Heart right ventricle (tissue), 16 donors: ENCODE measurements at regions not wholly inside any gene's neighbourhood (a gene's known extent, or its start where the extent isn't known, plus 50 kb on each side); places are given as distances from the start of the nearest gene placed in this dataset.
"Not testable (repeated sequence)": the region's sequence is repeated elsewhere in the genome, so short reads cannot be mapped to it uniquely, and the experiment has no call there.

Experiments
- ATAC-seq, 8 donors: fragments of 200-7000 bp; cut with Tn5 transposase; one replicate each; pipeline ENCODE4 v1.9.1; 2020; ENCODE audit warnings: mild to moderate bottlenecking in 8 of 8, moderate library complexity in 8 of 8, moderate number of reproducible peaks in 1 of 8
- DNase-seq, 2 donors: peaks; one replicate each; pipeline ENCODE4 v3.0.0-alpha.2; 2020
- H3K27ac ChIP-seq, 10 donors: fragments of 200-600 bp; sonication (generic) in 2 of 10; one replicate each; pipeline versions ENCODE4 v1.5.0 to v1.8.0; 2020 to 2022; ENCODE audit warnings: mild to moderate bottlenecking in 3 of 10
- H3K27me3 ChIP-seq, 7 donors: fragments of 200-600 bp; one replicate each; pipeline ENCODE4 v1.8.0; 2021 to 2022; ENCODE audit warnings: mild to moderate bottlenecking in 2 of 7
- H3K36me3 ChIP-seq, 9 donors: fragments of 200-600 bp; sonication (generic) in 1 of 9; one replicate each; pipeline versions ENCODE4 v1.5.0 to v1.8.0; 2020 to 2022; ENCODE audit warnings: mild to moderate bottlenecking in 2 of 9
- H3K4me1 ChIP-seq, 9 donors: fragments of 200-600 bp; sonication (generic) in 1 of 9; one replicate each; pipeline versions ENCODE4 v1.5.0 to v1.8.0; 2020 to 2022; ENCODE audit warnings: mild to moderate bottlenecking in 4 of 9
- H3K4me3 ChIP-seq, 10 donors: fragments of 200-600 bp; sonication (generic) in 2 of 10; one replicate each; pipeline versions ENCODE4 v1.5.0 to v1.8.0; 2020 to 2022; ENCODE audit warnings: mild to moderate bottlenecking in 7 of 10, moderate library complexity in 2 of 10
- H3K9me3 ChIP-seq, 11 donors: fragments of 200-600 bp in 10 of 11; sonication (generic) in 2 of 11; one replicate each; pipeline versions ENCODE4 v1.5.0 to v1.8.0; 2013 to 2022; ENCODE audit warnings: mild to moderate bottlenecking in 2 of 11, control low read depth in 1 of 11, moderate library complexity in 1 of 11
- CTCF ChIP-seq, 9 donors: fragments of 200-600 bp; sonication (generic) in 2 of 9; IDR thresholded peaks; one replicate each; pipeline versions ENCODE4 v1.5.0 to v1.8.0; 2021 to 2022; ENCODE audit warnings: antibody characterized with exemption in 9 of 9, mild to moderate bottlenecking in 5 of 9, moderate library complexity in 1 of 9
- WGBS, 2 donors: extraction: QIAGEN DNeasy Blood & Tissue Kit; methylation state at CpG; one replicate each; pipeline ENCODE4 v1.1.7; 2013; ENCODE audit warnings: inconsistent platforms in 1 of 2; 5-methylcytosine and 5-hydroxymethylcytosine counted together
- intact Hi-C, 10 donors: fragments of 100-400 bp; cut with DNase I; formaldehyde crosslinking; loops; one replicate each; pipeline versions ENCODE4 v1.11.1 to v1.14.2; 2022
- donor health status: Arrhythmogenic right ventricular cardiomyopathy.
- donor health status: ischemic (EF 13 %, LVEDD 7.1; RV severe dilation, severe dysfunction).
- donor health status: healthy with polysubstance abuse.
- donor health status: DM: no; HTN: yes; CAD: no.
- donor health status: DM: no; HTN: no; CAD: no.
- donor health status: ischemic (EF 25% LVEDD 6.9; RV normal size, moderate dysfunction).
- donor health status: ischemic (EF 25% LVEDD 5.7; RV mildly dilated, moderate dysfunction).
- donor health status: healthy.
- donor health status: DM: yes; HTN: yes; CAD: no.
- donor health status: Ischemic cardiomyopathy.
- donor health status: ischemic (EF 35%, LVEDD 5.7; RV mildly dilated, moderate dysfunction).
- donor health status: nonischemic (EF 11% LVEDD 7.7; RV severe dilation, severe dysfunction).
- donor health status: DM: yes; HTN: yes; CAD: no.
- donor health status: PGD.
- donor health status: ischemic (EF 29% LVEDD 5.4; RV normal size, mild dysfunction).
- donor health status: nonischemic (EF 23%, LVEDD 6.1; RV moderate dilation, normal function).

- Histone ChIP-seq H3K9me3 (no peaks in the 10 kb centered on the region), H3K36me3 (no peaks in the 10 kb centered on the region), H3K4me3 (no peak overlapping the region), H3K27me3 (no peaks in the 10 kb centered on the region), H3K27ac (peak overlapping the region in 6 of 10 donors; percentile 32 to 54 (median 38)), H3K4me1 (peaks cover 0 to 15% (median 11%) of the 10 kb centered on the region in 9 donors)
- ATAC-seq (peak; percentile 84 to 100 (median 98)), DNase-seq (peak; percentile 53 to 55)
- 55 to 65% methylated on average over 10 of the region's 10 CpGs for WGBS, 2 donors
- no peak for TF ChIP-seq CTCF (IDR thresholded peaks at IDR 0.05)
- intact Hi-C loops = no loop called here
These were observed 135.0 kb downstream of the RALA start for GRCh38 chr7:39758234-39758970.

DNA sequence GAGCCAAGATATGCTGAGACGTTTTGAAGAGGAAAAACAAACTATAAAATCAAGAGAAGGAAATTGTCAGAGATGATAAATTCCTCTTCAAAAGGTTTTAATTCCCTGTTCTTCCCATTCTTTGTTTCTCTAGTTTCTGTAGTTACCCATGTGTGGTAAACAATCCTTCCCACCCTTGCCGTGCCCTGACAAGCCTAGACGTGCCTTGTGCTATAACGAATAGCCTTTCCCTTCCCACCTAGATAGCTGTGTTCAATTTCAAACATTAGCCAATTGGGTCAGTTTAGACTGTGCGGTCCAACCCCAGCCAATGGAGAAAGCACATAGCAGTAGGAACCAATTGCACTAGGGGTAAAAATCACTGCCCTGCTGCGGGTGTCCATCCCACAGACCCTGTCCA lies 138.1 kb downstream of the RALA start:
- no peak for TF ChIP-seq CTCF (IDR thresholded peaks at IDR 0.05)
- no peaks in the 10 kb centered on the region for H3K9me3 ChIP-seq
- H3K27me3 ChIP-seq = no peaks in the 10 kb centered on the region
- WGBS, 2 donors = 81 to 85% methylated on average over 6 of the region's 6 CpGs
- H3K4me3 ChIP-seq = no peak overlapping the region
- intact Hi-C loops = no loop called here
- H3K27ac ChIP-seq = no peak overlapping the region
- peaks cover 0 to 15% (median 11%) of the 10 kb centered on the region in 9 donors for H3K4me1 ChIP-seq
- DNase-seq = no peak
- no peak for ATAC-seq
- no peaks in the 10 kb centered on the region for H3K36me3 ChIP-seq

- intact Hi-C loops, H3K27ac ChIP-seq, DNase-seq, H3K27me3 ChIP-seq, H3K36me3 ChIP-seq, ATAC-seq, H3K9me3 ChIP-seq, H3K4me3 ChIP-seq: not testable (repeated sequence)
- WGBS, 2 donors = 65 to 73% methylated on average over 5 of the region's 5 CpGs
- peaks cover 0 to 13% (median 7%) of the 10 kb centered on the region in 9 donors for H3K4me1 ChIP-seq
These were observed 139.1 kb downstream of the RALA start for GRCh38 chr7:39762466-39762865.

DNA sequence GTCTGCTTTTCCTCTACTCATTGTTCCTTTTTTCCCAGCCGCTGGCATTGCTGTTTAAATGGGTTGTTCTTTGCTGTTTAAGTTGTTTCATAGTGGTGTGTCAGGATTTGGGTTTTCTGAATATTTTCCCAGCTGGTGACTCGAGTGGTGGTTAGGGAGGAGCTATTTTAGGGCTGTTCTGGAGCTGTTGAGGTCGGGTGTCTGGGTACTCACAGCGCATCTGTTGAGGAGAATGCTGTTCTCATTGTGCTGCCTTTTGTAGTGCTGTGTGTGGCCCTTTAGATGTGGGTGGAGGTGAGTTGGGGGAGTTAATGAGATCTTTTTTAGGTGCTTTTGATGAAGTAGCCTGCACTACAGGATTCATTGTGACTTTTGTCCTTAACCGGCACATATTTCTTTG lies 139.5 kb downstream of the RALA start:
- H3K4me3 ChIP-seq, H3K4me1 ChIP-seq, ATAC-seq, H3K27ac ChIP-seq, intact Hi-C loops, H3K36me3 ChIP-seq, DNase-seq, H3K9me3 ChIP-seq, H3K27me3 ChIP-seq: not testable (repeated sequence)
- 65 to 70% methylated on average over 5 of the region's 5 CpGs for WGBS, 2 donors

DNA sequence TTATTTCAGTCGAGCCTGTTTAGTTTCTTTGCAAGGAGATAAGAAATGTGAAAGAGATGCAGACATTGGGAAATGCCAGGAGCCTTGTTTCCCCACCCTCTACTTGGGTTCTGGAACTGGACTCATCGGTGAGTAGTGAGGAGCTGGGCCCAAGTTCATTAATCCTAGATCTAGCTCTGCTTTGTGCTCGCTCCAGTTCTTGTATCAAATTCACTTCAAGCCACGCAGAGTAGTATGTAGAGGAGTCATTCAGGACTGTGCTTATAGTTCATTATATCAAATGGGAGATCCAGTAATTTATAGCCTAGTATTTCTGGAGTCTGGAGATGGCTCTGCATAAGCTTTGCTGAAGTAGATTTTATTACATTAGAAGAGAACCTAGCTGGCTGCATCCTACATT lies 142.5 kb downstream of the RALA start:
- WGBS, 2 donors = 89 to 91% methylated on average over 4 of the region's 4 CpGs
- H3K27me3 ChIP-seq, H3K27ac ChIP-seq, H3K9me3 ChIP-seq, intact Hi-C loops, H3K4me3 ChIP-seq, DNase-seq, H3K4me1 ChIP-seq, ATAC-seq: not testable (repeated sequence)
- peaks cover 0 to 14% (median 0%) of the 10 kb centered on the region in 9 donors for H3K36me3 ChIP-seq

DNA sequence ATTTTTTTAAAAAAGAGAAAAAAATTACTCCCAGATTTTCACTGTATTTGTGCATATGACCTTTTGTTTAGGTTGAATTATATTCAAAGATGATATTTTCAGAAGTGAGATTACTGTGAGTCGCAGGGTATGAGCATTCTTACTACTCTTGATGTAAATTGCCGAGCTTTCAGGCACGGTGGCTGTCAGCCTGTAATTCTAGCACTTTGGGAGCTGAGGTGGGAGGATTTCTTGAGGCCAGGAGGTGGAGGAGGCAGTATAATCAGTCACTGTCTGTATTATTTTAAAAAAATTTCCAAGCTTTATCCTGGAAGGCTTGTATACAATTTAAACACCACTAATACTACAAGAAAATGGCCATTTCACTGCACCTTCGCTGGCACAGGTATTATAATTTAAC lies 145.1 kb downstream of the RALA start:
- ATAC-seq, H3K4me3 ChIP-seq, intact Hi-C loops, H3K9me3 ChIP-seq, H3K27me3 ChIP-seq, H3K4me1 ChIP-seq, H3K27ac ChIP-seq, DNase-seq: not testable (repeated sequence)
- 85 to 88% methylated on average over 4 of the region's 4 CpGs for WGBS, 2 donors
- H3K36me3 ChIP-seq = peaks cover 0 to 33% (median 0%) of the 10 kb centered on the region in 9 donors

DNA sequence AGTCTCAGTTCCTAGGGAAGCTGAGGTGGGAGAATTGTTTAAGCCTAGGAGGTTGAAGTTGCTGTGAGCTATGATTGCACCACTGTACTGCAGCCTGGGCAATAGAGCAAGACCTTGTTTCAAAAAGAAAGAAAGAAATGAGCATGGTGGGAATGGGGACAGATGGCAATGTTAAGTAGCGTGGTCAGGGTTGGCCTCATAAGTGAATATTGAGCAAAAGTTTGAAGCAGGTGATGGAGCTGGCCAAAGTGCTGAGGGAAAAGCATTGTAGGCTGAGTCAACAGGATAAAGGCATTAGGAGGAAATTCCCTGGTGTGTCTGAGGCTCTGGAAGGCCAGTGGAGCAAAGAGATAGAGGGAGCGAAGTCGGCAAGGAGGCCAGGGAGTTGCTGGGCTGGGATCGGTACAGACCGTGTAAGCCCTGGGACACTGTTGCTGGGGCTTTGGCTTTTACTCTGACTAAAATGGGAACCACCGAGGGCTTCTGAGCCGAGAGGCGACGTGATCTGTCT lies 151.0 kb downstream of the RALA start:
- H3K9me3 ChIP-seq, H3K4me1 ChIP-seq, H3K27me3 ChIP-seq, H3K4me3 ChIP-seq, ATAC-seq, H3K27ac ChIP-seq, DNase-seq, intact Hi-C loops: not testable (repeated sequence)
- 90 to 92% methylated on average over 9 of the region's 9 CpGs for WGBS, 2 donors
- H3K36me3 ChIP-seq = peaks cover 0 to 19% (median 0%) of the 10 kb centered on the region in 9 donors

DNA sequence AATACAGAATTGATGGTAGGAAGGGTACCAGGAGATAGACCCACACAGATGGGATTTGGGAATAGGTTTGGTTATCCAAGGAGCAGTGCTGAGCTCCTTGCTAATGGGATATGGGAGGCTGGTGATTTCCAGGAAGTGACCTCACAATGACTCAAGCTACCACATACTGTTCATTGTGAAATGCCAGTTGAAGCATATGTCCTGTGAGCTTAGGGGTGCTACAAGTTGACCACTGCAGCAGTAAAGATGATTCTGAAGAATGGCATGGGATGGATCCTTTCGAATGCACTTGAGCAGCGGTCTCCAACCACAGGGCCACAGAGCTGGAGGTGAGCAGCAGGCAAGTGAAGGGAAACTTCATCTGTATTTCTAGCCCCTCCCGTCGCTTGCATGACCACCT lies 158.2 kb downstream of the RALA start:
- not testable (repeated sequence) for DNase-seq

DNA sequence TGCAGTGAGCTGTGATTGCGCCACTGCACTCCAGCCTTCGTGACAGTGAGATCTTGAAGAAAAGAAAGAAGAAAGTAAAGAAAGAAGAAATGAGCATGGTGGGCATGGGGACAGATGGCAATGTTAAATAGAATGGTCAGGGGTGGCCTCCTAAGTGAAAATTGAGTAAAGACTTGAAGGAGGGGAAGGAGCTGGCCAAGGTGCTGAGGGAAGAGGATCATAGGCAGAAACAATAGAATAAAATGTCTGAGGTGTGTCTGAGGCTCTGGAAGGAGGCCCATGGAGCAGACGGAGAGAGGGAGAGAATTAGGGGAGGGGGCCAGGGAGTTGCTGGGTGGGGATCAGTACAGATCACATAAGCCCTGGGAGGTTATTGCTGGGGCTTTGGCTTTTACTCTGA lies 163.1 kb downstream of the RALA start:
- H3K4me1 ChIP-seq, H3K27me3 ChIP-seq, H3K9me3 ChIP-seq, H3K27ac ChIP-seq, DNase-seq, H3K4me3 ChIP-seq, ATAC-seq, intact Hi-C loops: not testable (repeated sequence)
- WGBS, 2 donors = 74 to 79% methylated on average over 3 of the region's 3 CpGs
- peaks cover 0 to 21% (median 0%) of the 10 kb centered on the region in 9 donors for H3K36me3 ChIP-seq

More for the DNA sequence above, 158.2 kb downstream of the RALA start:
- peaks cover 0 to 17% (median 0%) of the 10 kb centered on the region in 9 donors for H3K36me3 ChIP-seq
- ATAC-seq, H3K4me3 ChIP-seq, H3K4me1 ChIP-seq, H3K9me3 ChIP-seq, intact Hi-C loops, H3K27ac ChIP-seq, H3K27me3 ChIP-seq: not testable (repeated sequence)
- 95% methylated on average over 4 of the region's 4 CpGs for WGBS, 2 donors
